GM19438 (cell line): ENCODE measurements at regions not wholly inside any gene's neighbourhood (a gene's known extent, or its start where the extent isn't known, plus 50 kb on each side); places are given as distances from the start of the nearest gene placed in this dataset.
"Not testable (repeated sequence)": the region's sequence is repeated elsewhere in the genome, so short reads cannot be mapped to it uniquely, and the experiment has no call there.

Experiments
- ATAC-seq: cut with Tn5 transposase; IDR thresholded peaks from one replicate; pipeline ENCODE4 v1.9.1; 2021; ENCODE audit warnings: low read depth; ENCODE audit not compliant: unreplicated experiment

DNA sequence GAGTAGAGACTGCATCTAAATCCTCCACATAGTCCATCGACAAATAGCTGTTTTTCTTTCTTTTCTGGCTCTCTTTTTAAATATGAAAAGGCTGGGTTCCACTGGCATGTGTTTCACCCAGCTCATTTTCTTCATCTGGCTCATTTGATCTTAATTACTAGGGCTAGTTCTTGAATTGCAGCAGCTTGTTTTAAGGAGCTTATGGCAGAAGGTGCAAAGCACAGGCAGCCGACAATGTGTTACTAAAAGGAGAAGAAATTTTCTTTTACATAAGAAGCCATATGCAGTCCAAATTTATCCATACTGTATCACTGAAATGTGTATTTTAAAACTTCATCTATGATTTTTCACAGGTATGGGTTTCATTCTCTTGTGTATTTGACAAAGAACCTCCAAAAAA lies 205.6 kb upstream of the PTER start:
- no peak for ATAC-seq

DNA sequence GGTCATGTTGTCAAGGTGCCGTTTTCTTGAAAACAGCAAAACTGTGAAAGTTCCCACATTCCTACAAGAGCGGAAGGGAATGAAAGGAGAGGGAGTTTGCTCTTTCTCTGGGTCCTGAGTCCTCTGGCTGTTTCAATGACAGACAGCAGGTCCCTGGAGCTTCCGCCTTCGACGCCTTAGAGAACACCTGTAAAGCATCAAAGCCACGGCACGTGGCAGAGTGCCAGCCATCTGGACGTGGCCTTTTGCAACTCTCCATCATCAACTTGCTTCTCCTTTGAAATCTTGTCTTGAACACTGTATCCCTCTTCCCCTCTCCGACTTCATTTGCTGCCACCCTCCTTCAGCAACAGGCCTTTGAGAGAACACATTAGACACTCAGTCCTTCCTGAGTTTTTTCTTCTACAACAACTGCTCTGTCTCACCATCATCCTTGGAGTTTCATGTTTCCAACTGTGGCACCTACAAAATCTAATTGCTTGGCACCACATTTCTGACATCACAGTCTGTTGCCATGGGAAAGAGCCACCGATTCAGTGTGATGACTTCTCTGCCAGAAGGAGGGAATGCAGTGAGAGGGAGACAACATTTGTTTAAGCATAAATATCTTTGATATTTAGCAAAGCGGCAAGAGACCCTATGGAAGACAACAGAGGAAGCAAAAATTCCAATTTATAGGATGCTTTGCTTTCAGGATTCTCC lies 204.9 kb upstream of the PTER start:
- ATAC-seq, result no peak

DNA sequence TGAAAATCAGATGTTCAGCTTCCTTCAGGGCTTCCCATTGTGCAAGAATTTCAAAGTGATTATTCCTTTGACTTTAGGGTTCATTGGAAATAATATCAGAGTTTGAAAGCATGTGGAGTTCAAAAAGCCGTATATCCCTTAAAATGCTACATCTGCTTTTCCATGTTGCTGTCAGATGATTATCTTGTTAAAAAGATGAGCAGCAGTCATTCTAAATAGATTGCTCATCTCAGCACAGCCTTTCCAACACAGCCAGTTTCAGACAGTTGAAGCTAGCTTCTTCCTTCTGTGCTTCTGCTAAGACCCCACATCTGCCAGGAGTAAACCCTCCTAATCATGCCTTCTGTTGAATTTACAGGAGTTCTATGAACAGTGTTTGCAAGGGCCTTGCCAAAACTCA lies 204.4 kb upstream of the PTER start:
- ATAC-seq, result no peak

DNA sequence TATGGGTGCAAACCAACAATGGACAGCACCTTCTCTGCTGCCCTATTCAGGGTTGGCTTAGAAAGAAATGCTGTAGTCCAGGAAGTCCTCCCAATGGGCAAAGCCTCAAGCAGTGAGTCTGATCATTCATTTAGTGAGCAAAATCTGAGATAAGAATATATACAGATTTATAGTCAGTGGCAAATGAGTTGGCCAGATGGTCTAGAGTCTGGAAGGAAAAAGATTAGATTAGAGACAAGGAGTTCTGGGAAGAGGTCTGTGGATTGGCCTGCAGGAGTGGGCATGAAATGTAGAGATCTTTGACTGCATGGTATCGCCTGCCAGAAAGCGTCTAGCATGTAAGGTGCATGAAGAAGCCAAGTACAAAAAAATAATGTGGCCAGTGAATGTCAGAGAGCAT lies 201.9 kb upstream of the PTER start:
- no peak for ATAC-seq

DNA sequence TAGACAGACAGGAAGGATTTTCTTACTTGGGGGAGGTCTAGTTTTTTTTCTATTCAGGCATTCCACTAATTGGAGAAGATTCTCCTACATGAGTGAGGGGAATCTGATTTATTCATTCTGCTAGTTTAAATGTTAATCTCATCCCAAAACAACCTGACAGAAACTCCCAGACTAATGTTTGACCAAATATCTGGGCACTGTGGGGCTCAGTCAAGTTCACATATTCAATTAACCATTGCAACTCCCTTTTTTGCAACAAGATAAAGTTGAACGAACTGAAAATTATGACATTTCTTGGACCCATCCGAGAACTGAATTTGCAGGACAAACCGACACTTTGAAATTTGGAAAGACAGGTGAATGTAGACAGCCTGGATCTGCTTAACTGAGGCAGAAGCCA lies 194.4 kb upstream of the PTER start:
- no peak for ATAC-seq

DNA sequence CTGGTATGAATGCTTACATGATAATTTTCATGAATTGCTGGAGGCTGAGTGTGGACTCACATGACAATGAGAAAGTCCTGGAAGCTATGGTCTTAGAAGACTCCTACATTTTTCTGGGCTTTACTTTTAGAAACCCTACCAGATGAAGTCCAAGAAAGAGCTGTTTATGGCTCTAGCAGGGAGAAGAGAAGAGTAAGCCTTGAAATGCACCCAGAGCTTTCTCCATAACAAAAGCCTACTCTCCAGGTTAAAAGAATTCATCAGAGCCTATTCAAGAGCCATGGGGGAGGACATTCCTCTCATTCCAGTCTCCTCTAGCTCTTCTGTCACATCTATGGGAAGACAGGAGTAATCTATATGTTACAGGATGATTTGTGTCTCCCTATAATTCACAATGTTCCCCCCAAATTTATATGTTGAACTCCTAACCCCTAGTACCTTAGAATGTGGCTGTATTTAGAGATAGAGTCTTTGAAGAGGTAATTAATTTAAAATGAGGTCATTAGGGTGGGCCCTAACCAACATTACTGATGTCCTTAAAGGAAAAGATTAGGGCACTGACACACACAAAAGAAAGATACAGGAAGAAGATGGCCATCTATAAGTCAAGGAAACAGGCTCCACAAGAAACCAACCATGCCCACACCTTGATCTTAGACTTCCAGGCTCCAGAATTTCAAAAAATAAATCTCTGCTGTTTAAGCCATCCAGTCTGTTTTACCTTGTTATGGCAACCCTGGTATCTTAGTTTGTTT lies 193.8 kb upstream of the PTER start:
- no peak for ATAC-seq

DNA sequence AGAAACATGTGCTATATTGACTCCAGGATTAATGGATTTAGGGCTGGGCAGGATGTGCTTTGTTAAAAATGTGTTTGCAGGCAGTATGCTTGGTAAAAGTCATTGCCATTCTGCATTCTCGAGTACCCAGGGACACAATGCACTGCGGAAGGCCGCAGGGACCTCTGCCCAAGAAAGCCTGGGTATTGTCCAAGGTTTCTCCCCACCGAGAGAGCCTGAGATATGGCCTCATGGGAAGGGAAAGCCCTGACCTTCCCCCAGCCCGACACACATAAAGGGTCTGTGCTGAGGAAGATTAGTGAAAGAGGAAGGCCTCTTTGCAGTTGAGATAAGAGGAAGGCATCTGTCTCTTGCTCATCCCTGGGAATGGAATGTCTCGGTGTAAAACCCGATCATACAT lies 186.7 kb upstream of the PTER start:
- ATAC-seq, result not testable (repeated sequence)

DNA sequence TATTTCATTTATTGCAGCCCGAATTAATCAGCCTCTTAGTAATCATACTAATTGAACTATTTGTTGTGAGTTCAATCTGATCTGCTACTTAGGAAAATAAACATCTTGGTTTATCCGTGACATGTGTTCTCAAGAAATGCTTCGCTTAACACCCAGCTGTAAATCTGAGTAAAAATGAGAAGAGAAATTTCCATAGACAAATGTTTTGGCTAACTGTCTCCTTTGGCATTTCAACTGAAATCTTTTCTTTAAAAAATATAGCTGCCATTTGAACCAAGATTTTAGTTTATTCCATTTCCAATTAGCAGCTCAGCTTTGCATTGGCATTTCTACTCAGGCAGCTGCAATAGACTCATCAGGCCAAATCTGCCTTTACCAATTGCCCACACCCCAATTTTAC lies 180.5 kb upstream of the PTER start:
- no peak for ATAC-seq

DNA sequence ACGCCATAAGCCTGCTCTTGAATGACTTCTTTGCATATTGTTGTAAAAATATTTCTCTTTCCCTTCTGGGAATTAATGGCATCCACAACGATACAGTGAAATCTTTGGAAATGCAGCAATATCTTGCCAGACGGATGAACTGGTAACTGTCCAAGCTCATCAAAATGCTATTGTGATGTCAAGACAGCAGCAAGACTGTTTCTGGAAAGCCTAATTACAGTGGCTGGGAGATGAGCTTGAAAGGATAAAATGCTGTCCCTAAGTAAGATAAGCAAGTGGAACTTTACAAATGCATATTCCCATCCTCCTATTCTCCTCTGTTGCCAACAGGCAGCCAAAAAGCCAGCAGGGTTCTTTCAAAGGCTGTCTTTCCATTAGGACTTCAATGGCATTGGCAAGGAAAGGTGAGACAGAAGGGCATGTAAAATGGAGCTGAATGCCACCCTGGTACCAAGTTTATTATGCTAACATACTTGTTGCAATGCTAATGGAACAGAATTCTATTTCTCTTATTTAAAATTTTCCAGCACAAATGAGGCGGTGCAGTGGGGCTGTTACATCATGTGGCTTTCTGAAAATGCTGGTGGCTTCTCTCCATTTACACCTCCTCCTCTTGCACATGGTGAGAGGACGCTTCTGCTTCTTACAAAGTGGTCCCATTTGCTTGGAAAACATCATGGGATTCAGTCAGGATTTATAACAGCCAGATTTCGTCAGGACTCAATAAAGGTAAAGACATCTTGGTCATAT lies 178.3 kb upstream of the PTER start:
- ATAC-seq, result no peak

DNA sequence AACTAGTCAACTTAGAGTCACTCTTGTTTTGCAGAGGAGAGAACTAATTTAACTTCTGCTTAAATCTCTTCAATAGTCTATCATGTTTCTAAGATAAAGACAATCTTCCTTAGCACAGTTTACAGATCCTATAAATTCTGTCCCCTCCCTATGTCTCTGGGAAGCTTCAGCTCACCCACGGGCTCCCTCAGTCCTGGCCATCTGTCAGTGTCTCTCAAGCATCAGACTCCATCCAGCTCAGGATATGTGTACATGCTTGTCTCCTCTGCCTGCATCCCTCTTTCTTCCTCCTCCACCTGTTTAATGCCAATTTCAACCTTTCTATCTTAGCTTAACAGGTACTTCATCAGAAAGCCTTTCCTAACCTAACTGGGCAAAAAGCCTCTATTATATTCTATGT lies 177.1 kb upstream of the PTER start:
- ATAC-seq, result no peak

DNA sequence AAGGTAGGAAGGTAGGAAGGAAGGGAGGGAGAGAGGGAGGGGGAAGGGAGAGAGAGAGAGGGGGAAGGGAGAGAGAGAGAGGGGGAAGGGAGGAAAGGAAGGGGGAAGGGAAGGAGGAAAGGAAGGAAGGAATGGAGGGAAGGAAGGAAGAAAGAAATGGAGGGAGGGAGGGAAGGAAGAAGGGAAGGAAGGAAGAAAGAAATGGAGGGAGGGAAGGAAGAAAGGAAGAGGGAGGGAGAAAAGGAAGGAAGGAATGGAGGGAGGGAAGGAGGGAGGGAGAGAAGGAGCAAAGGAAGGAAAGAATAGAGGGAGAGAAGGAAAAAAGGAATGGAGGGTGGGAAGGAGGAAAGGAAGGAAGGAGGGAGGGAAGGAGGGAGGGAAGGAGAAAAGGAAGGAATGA lies 176.4 kb upstream of the PTER start:
- ATAC-seq, result no peak

DNA sequence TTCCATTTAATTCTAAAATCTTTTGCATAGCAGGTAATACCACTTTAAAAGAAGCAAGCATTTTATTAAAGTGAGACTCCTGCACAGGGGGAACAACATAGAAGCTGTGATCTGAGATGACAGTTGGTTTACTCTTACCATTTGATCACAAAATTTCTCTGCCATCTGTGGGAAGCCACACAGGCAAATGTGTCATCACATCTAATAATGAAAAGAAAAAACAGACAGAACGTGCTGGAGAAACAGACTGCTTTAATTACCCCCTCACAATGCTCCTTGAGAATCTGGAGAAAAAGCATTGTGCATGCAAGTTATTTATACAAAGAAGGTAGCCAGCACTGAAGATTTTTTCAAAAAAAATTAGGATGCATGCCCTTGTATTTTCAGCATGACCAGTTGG lies 165.2 kb upstream of the PTER start:
- ATAC-seq, result no peak

DNA sequence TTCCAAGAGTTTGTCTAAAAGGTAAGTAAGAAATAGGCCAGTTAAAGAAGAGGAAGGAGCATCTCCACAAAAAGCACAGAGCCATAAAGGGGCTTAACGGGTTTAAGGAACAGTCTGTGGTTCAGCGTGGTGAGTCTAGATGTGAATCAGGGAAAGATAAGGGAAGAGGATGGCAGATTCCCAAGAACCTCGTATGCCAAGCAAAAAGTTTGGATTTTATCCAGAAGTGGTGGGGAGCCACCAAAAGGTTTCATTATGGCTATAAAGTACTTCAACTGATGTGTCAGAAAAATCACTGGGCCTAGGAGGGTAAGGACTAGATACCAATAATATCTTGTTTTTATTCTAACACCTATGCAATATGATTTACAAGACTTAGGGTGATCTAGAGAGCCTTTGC lies 161.9 kb upstream of the PTER start:
- ATAC-seq, result no peak

DNA sequence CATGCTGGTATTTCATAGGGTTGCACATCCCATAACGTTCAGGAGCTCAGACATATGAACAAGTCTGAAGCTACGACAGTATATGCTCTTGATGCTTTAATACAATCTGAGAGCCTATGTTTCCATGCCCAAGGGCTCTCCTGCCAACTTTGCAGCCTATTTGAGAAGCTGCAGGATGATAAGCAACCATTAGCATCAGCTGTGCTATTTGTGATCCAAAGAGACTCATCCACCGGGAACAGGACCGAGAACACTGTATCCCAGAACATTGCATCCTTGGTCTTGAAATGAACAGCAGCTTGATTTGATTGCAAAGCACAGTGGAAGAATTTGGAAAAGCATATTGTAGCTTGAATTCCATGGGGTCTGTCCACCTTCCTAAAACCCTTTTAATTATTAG lies 156.2 kb upstream of the PTER start:
- no peak for ATAC-seq

DNA sequence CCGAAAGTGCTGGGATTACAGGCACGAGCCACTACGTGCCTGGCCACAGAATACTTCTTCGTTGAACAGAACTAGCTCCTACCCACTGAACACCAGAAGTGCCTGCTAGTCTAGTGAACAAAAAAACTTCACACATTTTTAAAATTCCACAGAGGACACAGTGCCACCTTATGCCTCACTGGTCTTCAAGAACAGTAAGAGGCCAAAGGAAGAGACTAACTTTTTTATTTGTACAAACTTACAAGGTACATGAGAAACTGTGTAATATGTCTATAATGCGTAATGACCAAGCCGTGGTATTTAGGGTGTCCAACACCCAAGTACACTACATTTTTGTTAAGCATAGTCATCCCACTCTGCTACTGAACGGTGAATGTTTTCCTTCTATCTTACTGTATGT lies 144.4 kb upstream of the PTER start:
- no peak for ATAC-seq

DNA sequence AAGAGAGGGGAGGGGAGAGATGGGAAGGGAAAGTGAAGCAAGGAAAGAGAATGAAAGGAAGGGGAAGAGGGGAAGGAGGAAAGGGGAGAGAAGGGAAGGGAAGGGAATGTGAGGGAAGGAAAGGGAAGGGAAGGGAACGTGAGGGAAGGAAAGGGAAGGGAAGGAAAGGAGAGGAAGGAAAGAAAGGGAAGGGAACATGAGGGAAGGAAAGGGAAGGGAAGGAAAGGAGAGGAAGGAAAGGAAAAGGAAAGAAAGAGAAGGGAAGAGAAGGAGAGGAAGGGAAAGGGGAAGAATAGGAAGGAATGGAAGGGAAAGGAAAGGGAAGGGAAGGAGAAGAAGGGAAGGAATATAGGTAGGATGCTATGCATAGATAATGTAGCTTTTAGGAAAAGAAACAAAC lies 139.7 kb upstream of the PTER start:
- ATAC-seq, result no peak

DNA sequence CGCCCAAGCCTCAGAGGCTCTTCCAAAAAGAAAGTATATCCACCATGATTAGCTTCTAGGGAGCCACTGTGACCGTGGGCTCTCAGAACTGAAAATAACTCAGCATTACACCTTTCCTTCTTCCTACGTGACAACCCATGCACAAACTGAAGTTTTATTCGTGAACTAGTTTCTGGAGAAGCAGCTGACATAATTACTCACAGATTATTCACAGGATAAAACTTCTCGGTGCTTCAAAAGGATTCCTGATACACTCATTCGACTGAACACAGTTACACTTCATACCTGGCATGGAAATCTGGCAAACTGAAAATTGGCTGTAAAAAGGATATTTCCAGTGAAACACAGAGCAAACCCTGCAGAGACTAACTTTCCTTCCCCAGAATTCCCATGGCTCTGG lies 139.2 kb upstream of the PTER start:
- no peak for ATAC-seq

DNA sequence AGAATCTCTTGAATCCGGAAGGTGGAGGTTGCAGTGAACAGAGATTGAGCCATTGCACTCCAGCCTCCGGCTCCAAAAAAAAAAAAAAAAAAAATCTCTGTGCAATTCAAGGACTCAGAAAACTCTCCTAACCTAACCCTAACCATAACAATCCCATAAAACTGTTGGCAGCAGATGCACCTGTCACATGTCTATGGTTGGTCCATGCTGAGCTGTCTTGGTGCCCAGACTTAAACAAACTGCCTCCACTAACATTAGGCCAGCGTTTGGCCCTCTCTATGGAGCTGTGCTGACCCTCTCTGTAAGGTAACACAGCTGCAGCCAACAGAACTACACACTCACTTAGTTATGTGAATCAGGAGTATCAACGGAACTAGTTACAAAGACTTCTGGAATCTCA lies 132.5 kb upstream of the PTER start:
- ATAC-seq, result no peak

DNA sequence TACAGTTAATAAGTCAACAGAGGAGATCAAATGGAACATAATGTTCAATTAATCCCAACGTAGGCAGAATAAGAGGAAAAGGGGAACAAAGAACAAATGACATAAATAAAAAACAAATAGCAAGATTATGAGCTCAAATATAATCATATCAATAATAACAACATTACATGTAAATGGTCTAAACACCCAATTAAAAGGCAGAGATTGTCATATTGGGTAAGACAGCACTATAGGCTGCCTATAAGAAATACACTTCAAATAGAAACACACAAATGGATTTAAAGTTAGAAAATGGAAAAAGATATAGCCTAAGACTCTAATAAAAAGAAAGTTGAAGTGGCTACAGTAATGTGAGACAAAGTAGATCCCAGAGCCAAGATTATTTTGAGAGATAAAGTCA lies 126.4 kb upstream of the PTER start:
- ATAC-seq, result no peak

DNA sequence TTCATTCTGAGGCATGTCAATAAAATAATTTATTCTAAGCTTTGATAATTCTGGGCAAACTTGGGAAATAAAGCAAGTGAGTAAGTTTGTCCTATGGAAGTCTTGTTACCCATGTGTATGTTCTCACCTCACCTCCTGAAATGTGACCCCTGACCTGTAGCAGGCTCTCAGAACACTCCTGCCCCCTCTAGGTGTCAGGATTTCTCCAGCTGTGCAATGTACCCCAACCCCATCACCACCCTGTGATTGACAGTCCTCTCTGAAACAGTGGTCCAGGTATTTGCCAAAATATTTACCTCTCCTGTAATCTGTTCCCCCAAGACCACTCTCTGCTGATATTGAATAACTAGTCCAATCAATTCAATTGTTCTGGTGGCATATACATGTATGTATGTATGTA lies 122.6 kb upstream of the PTER start:
- no peak for ATAC-seq

DNA sequence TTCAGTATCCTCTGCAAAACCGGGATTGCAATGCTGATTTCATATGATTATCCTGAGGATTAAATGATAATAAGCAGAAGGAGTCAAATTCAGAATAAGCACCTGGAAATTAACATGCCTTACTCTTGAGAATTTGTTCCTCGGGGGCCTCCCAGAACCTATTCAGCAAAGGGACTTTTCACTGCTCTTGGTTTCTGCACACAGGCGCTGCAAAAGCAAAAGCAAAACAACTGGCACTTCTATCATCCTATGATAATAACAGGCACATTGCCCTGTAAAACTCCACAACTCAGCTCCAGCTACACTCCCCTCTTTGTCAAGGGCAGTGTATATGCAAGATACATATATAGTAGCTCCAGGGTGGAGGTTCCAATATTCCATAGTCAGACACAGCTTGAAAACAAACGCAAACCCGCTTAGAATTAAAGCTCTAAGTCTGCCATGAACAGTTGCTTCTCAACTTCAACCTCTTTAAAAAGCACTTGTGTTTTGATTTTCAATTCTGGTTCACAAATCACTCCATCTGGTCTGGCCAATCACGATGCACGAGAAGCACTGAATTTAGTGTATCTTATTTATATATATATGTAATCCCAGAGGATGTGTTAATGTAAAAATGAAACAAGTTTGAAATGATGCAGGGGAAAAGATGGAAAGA lies 119.9 kb upstream of the PTER start:
- no peak for ATAC-seq
